GM10248 (cell line): ENCODE measurements at regions not wholly inside any gene's neighbourhood (a gene's known extent, or its start where the extent isn't known, plus 50 kb on each side); places are given as distances from the start of the nearest gene placed in this dataset.

Source experiments
- CTCF ChIA-PET: fragments of 300-600 bp; sonication (Branson Sonifier 250); formaldehyde crosslinking; extraction: SDS; loops from one replicate; lab custom pipeline; 2021; ENCODE audit warnings: antibody characterized with exemption; lab: Yijun Ruan, JAX
- POLR2A ChIA-PET: fragments of 350-650 bp; sonication (Branson Sonifier 250); formaldehyde crosslinking; extraction: SDS; loops from one replicate; lab custom pipeline; 2020; ENCODE audit warnings: antibody characterized with exemption; lab: Yijun Ruan, JAX
- DNase-seq: peaks from one replicate; pipeline ENCODE4 v3.0.0; 2012; ENCODE audit errors: extremely low spot score
- TF ChIP-seq, protein P1 (sequence below): IDR thresholded peaks from 2 replicates; pipeline ENCODE4 v1.5.1; 2012; ENCODE audit warnings: mild to moderate bottlenecking, low read depth; ENCODE audit errors: extremely low read depth, missing control alignments, control extremely low read depth

DNA sequence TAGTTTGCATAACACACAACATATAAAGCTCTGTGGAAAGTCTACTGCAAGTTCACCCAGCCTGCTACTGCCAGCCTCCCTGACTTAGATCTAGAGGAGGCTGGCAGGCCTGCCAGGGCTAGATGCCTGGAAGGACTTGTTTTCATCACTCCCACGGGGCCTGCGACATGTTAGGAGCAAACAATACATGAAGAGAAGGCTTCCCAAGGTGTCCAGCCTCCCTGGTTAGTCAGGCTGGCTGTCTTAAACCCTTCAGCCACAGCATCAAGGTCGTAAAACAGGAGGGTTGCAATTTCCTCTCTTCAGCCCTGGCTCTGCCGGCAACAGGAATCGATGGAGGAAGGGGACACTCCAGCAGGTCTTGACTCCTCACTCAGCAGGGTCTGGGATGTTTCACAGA, 104.5 kb downstream of the NGF start:
- CTCF ChIA-PET: no interaction called here
- DNase-seq: no peak
- TF ChIP-seq, protein P1, sequence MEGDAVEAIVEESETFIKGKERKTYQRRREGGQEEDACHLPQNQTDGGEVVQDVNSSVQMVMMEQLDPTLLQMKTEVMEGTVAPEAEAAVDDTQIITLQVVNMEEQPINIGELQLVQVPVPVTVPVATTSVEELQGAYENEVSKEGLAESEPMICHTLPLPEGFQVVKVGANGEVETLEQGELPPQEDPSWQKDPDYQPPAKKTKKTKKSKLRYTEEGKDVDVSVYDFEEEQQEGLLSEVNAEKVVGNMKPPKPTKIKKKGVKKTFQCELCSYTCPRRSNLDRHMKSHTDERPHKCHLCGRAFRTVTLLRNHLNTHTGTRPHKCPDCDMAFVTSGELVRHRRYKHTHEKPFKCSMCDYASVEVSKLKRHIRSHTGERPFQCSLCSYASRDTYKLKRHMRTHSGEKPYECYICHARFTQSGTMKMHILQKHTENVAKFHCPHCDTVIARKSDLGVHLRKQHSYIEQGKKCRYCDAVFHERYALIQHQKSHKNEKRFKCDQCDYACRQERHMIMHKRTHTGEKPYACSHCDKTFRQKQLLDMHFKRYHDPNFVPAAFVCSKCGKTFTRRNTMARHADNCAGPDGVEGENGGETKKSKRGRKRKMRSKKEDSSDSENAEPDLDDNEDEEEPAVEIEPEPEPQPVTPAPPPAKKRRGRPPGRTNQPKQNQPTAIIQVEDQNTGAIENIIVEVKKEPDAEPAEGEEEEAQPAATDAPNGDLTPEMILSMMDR: no peak
- POLR2A ChIA-PET: no interaction called here

DNA sequence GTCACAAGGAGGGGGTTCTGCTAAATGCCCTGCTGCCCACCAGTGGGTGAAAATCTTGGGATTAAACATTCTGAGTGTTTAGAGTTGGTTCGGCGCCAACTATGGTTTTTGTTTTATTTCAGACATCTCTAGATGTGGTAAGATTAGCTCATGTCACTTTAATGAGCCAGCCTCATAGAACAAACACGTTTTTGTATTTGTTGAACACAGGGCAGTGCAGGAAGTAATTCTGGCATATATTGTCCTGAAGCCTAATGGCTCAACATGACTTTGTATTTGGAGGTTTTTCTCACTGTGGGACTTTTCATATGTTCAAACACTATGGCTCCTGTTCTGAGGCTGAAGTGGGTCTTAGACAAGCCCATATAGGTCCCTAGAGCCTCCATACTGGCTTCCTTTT, 107.8 kb downstream of the NGF start:
- ChIA-PET POLR2A (no interaction called here), CTCF (no interaction called here)
- DNase-seq: no peak
- TF ChIP-seq, protein P1: no peak

GRCh38 chr1:115229016-115229415, 109.0 kb downstream of the NGF start:
- CTCF ChIA-PET: interaction anchor here (1.0 kb wide), 1 partner anchor 87 kb away, joined by 3 read pairs; no protein-coding TSS in a partner anchor
- POLR2A ChIA-PET: no interaction called here
- TF ChIP-seq, protein P1: no peak
- DNase-seq: no peak

GRCh38 chr1:115228191-115228590, 109.9 kb downstream of the NGF start:
- ChIA-PET CTCF (no interaction called here), POLR2A (no interaction called here)
- TF ChIP-seq, protein P1: no peak
- no peak for DNase-seq

DNA sequence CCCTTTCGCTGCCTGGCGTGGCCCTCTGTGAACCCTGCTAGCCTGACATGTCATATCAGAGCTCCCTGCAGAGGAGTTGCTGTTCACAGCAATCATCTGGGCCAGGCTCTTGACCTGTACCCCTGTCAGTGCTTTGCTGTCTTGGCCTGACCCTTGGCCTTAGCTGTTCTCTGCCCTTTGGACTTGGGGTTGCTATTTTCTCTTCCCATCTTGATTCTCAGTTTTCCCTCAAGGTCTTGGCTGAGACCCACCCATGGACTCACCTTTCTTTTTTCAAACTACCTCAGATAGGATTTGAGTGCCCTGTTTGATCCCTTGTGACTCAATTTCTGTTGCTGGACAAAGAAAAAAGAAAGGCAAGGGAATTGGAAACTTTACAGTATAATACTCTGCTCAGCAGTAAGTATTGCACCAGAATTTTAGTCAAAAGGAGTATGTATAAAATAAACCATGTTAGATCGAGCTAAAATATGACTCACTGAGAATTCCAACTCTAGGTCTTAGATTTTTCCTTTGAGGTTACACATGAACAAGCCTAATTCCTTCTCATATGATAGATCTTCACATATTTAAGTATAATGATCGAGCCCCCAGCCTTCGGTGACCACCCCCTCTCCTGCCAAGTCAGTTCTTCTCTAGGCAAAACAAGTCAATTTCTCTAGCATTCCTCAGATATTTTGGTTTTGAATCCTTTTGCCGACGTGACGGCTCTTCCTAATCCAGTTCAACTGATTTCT, 110.5 kb downstream of the NGF start:
- ChIA-PET CTCF (no interaction called here), POLR2A (no interaction called here)
- TF ChIP-seq, protein P1: no peak
- DNase-seq: no peak

DNA sequence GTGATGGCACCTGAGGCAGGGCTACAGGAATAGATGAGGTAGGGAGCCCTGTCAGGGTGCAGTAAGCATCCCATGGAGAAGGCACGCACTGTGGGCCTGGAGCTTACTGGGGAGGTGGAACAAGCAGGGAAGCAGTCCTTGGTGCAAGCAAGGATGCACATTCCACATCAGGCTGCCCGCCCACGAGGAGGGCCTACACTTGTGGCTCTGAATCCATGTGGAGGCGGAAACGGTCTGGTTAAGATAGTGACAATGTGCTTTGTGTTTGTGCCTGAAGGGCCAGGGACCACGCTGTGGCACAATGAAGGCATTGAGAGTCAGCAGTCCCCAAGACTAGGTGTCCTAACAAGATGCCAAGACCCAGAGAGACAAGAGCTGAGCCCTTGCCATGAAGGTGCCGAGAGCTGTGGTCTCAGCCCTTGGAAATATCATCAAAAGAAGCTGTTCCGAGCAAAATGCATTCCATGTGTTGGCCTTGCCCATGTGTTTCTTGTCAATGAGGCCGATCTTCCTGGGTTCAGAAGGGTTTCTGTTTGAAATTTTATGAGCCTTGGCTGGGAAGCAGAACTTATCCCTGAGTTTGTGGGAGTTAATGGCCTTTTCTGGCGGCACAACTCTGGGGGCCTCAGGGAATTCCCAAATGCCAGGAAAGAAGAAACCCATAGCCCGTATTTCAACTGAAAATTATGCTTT, 111.9 kb downstream of the NGF start:
- DNase-seq: no peak
- TF ChIP-seq, protein P1: no peak
- ChIA-PET POLR2A (no interaction called here), CTCF (no interaction called here)
